ENCODE measurements at regions not wholly inside any gene's neighbourhood (a gene's known extent, or its start where the extent isn't known, plus 50 kb on each side); places are given as distances from the start of the nearest gene placed in this dataset.
"Not testable (repeated sequence)": the region's sequence is repeated elsewhere in the genome, so short reads cannot be mapped to it uniquely, and the experiment has no call there.

GRCh38 chr11:101292661-101293240, 163.1 kb upstream of the PGR start:
- DNase-seq: no peak

- no peak for DNase-seq
These were observed 161.7 kb upstream of the PGR start for GRCh38 chr11:101291279-101291678.

GRCh38 chr11:101288392-101288791, 158.8 kb upstream of the PGR start:
- no peak for DNase-seq

- DNase-seq: no peak
These were observed 150.1 kb upstream of the PGR start for GRCh38 chr11:101279728-101280127.

GRCh38 chr11:101278286-101278685, 148.7 kb upstream of the PGR start:
- no peak for DNase-seq

GRCh38 chr11:101277036-101277435, 147.4 kb upstream of the PGR start:
- no peak for DNase-seq

GRCh38 chr11:101269990-101270660, 140.5 kb upstream of the PGR start:
- no peak for DNase-seq

GRCh38 chr11:101269390-101269789, 139.8 kb upstream of the PGR start:
- DNase-seq: no peak

- no peak for DNase-seq
These were observed 138.0 kb upstream of the PGR start for GRCh38 chr11:101267654-101268053.

- DNase-seq: no peak
These were observed 134.7 kb upstream of the PGR start for GRCh38 chr11:101264306-101264705.

GRCh38 chr11:101262995-101263394, 133.4 kb upstream of the PGR start:
- no peak for DNase-seq

- no peak for DNase-seq
These were observed 132.6 kb upstream of the PGR start for GRCh38 chr11:101262258-101262657.

- no peak for DNase-seq
These were observed 125.4 kb upstream of the PGR start for GRCh38 chr11:101255036-101255435.

- no peak for DNase-seq
These were observed 124.4 kb upstream of the PGR start for GRCh38 chr11:101254037-101254436.

- not testable (repeated sequence) for DNase-seq
These were observed 116.0 kb upstream of the PGR start for GRCh38 chr11:101245635-101246034.

GRCh38 chr11:101245081-101245480, 115.5 kb upstream of the PGR start:
- not testable (repeated sequence) for DNase-seq

GRCh38 chr11:101241160-101241795, 111.7 kb upstream of the PGR start:
- no peak for DNase-seq

- not testable (repeated sequence) for DNase-seq
These were observed 101.7 kb upstream of the PGR start for GRCh38 chr11:101231207-101231834.

GRCh38 chr11:101226617-101227016, 97.0 kb upstream of the PGR start:
- DNase-seq: no peak

- DNase-seq: no peak
These were observed 94.6 kb upstream of the PGR start for GRCh38 chr11:101224221-101224620.

- not testable (repeated sequence) for DNase-seq
These were observed 88.5 kb upstream of the PGR start for GRCh38 chr11:101218091-101218490.

- DNase-seq: not testable (repeated sequence)
These were observed 86.5 kb upstream of the PGR start for GRCh38 chr11:101216091-101216490.

- DNase-seq: no peak
These were observed 85.5 kb upstream of the PGR start for GRCh38 chr11:101215069-101215468.

Data from skin of body (tissue), 1 donor.